ENCODE measurements at regions not wholly inside any gene's neighbourhood (a gene's known extent, or its start where the extent isn't known, plus 50 kb on each side); places are given as distances from the start of the nearest gene placed in this dataset.

DNA sequence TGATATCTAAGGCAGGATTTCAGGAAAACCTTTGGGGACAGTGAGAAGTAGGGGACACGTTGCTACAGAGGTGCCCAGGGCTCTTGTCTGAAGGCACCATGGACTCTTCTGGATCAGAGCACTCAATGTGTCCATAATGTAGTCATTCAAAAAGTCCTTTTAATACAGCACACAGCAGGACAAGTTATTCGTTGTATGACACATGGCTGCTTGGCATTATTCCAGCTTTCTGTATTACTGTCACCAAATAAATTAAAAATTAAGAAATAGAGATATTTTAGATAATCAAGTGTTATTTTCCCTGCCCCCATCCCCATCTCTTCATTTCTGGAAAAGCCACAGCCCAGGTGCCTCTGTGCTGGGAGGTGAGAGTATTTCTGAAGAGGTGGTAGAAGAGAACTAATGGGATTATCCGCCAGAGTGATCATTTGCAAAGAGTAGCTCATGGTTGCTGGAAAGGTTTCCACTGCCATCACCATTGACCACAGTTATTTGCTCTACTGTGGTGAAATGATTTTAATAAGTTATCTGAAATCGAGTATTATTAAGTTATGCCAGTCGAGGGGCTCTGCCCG lies 83.0 kb downstream of the CXCL12 start:
- no peak for DNase-seq

DNA sequence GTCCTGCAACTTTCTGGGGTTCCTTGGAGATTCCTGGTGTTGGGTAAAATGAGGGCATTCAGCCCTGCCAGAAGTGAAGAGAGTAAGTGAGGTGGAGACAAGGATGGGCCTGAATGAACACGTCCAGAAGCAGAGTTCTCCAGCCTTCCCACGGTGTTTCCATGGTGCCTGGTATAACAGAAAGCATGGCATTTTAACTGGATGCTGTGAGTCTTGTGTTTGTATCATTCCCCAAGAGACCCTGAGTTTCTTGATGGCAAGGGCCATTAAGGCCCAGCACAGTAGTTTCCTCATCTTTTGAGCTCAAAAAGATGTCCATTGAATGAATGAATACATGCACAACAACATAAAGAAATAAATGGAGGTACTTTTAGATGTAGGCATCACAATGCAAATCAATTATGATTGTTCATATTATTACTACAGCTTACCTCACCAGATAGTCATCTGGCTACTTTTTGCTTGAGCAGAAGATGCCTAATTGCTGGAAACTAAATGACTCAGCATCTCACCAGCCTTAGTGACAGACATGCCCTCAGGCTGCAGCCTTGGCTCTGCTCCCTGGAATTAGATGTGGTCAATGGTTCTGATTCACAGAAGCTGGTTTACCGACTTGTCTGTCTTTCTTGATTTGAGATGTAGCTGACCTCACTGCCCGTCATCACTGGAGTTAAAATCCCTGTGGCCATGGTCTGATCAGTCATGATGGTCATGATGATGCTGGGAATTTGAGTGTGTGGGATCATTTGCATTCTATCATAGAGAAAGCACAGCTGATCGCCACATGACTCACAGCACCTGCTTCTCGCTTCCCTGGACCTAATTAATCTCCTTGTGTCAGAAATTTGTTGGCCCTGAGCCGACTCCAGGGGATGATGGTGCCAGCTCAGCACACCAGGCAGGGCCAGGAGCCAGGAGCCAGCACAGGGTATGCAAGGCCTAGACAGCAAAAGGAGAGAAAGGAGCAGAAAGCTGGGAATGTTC lies 83.9 kb downstream of the CXCL12 start:
- no peak for DNase-seq

DNA sequence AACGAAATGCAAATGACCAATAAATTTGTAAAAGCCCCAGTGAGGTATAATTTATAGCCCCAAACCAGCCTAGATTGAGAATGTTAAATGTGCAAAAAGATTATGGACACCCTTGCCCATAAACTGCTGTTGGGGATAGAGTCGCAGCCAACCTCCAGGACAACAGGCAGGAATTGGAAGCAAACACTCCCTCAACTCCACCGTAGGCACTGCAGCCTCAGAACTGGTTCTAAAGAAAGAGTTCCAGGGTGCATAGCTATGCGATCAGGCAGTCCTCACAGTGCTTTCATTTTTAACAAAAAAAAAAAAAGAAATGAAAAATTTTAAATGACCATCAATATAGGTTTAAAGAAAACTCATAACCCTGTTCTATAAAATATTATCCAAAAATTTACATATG lies 86.2 kb downstream of the CXCL12 start:
- DNase-seq = no peak

DNA sequence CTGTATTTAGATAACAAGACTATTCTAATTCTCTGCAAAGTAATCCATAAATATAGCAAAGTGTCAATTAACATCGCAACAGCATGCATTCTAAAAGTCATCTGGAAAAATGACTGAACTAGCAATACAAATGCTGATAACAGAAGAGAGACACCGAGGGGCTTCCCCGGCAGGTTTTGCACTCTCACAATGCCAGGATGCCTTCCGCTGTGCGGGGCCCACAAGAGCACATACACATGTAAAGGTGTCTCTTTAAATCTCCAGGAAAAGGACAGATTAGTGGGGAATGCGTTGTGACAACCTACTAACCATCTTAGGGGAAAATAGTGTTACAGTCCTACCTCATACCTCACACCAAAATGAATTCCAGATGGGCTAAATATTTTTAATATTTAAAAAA lies 86.9 kb downstream of the CXCL12 start:
- DNase-seq = no peak

DNA sequence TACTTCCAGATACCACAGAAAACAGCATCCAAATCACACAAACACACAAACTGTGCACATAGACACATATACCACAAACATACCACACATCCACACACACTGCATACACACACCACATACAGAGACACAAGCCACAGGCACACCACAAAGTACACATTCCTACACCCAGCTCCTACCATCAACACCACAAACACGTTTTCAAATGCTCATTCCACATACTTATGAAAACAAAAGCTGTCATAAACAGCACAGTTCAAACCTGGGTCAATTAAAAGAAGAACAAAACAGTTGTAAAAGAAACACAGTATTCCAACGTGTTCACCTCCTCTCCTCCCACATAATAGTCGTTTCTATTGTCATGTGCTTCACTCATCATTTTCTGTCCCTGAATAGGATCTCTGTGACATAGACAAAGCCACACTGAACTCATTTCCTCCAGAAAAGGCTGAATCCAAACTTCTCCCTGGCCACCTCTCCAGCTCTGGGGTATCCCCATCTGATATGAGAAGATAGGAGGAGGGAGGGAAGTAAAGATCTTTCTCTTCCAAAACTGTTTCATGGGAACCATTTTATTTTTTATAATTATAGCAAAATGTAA lies 89.2 kb downstream of the CXCL12 start:
- no peak for DNase-seq

DNA sequence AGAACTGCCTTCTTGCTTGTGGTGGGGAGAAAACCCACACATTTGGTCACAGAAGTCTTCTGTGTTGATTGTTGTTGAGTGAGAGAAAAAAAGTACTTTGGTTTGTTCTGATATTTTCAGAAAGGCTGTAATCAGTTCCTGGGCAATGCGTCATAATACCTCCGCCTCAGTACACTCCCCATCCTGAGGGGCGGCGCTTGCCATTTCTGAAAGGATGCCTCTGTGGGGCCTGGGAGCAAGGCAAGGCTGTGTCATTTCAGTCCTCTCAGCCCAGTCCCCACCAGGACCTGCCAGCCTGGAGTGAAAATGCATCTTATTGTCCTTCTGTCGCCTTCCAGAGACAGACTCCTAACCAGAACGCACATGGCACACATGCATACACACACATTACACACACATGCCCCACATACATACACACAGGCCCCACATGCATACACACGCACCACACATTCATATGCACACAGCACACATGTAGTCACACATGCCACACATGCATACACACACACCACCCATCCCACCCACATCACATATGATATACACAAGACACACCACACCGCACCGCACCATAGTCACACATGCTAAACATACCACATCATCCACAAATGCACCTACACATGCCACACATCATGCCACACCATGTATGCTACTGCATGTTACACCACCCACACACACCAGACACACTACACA lies 90.0 kb downstream of the CXCL12 start:
- no peak for DNase-seq

DNA sequence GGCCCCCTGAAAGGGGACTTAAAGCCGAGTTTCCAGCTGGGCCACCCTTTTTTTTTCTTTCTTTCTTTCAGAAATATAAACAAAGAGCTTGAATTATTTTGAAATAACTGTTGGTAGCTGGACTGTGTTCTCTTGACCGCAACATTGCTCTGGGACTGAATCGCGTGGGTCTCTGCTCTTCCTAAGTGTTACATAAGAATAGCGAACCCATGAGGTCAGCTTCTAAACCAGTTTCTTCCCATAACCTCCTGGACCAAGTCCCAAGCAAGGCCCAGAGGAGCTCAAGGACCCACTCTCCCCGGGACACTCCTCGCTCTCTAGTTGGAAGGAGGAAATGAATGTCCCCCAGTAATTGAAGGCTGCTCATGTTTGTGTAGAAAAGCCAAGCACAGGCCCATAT lies 91.1 kb downstream of the CXCL12 start:
- no peak for DNase-seq

DNA sequence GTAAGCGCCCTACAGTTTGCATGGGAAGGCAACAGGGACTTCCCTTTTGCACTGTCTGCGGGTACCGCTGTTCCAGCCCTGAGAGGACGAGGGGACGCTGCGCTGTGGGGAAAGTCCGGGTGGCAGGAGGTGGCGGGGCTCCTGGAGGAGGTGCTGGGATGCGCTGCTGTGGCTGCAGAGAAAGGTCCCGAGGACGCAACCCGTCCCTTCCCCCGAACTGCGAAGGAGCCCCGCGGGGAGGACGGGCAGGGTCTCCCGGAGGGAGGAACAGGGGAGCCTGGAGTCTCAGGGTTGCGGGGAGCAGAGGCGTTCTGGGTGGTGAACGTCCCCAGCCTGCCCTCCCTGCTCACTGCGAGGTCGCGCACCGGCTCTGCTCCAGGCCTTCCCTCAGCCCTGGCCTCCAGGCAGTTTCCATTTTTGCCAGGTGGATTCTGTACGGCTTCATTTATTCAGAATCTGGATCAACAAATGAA lies 91.6 kb downstream of the CXCL12 start:
- no peak for DNase-seq

DNA sequence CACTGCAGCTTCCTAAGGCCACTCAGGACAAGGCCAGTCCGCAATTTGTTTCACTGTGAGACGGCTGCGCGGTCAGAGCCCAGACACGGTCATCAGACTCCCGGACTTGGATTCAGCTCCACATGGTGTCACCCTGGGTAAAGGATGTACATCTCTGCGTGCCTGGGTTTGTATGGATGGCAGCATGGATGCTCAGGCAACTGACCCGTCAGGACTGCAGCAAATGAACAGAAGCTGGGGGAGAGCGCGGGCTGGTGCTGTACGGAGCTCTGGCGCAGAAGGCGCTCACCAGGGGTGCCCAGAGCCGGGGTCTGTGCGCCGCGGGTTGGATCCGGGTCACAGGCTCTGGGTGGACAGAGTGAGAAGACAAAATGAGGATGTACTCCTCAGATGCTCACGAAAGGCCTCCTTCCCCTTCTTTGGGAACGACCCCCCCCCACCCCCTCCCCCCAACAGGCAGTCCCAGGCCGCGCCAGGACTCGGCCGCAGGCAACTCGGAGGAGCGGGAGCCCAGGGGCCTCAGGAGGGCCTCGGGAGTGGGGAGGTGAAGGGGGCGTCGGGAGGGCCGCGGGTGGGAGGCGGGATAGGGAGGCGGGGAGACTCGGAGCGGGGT lies 92.4 kb downstream of the CXCL12 start:
- DNase-seq = peak; percentile 35

DNA sequence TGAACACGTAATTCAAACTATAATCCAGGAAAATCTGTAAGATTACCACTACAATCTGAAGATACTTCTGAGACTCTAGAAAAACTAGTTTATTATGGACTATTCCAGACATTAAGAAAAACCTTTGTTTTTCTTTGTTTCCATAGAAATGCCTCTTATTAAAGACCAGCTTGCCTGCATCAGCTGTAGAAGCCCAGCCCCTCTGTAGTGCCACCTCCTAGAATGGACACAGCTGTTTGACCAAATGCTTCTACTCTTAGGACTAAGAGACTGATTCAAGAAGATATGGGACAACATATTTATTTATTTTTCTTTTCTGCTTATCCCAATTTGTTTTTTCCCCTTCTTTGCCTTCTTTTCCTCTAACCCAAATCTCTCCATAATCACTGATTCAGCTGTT lies 93.8 kb downstream of the CXCL12 start:
- DNase-seq = peak; percentile 62

DNA sequence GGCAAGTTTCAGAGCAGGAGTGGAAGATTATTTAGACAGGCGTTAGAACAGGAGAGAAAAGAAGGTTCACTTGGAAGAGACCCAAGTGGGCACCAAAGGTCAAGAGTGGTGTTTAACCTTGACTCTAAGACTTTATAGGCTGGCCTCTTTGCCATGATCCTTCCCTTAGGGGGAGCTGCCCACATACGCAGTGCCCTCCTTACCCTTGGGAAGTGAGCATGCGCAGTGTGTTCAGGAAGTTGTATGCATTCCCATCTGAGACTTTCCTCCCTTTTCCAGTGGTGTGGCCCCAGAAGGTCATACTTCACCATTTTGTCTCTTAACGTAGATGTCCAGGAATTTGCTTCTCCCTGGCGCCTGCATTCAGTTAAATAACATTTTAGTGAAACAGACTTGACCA lies 95.8 kb downstream of the CXCL12 start:
- DNase-seq = no peak

DNA sequence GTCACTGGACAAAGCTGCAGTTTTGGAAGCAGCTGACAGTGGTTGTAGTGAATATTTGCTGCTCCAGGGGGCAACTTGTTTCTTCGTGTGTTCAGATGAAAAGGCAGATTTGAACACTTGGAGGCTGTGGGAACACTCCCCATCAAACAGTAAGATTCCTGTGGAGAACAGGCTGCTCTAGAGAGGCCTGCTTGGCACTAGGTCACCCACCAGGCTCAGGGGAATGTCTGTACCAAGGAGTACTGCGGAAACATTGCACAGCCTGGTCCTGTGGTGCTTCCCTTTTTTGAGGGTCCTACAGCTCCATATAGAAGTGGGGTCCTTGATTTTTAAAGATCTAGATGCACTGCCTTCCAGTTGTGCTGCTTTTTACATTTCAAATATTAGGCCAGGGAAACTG lies 97.5 kb downstream of the CXCL12 start:
- DNase-seq = no peak

DNA sequence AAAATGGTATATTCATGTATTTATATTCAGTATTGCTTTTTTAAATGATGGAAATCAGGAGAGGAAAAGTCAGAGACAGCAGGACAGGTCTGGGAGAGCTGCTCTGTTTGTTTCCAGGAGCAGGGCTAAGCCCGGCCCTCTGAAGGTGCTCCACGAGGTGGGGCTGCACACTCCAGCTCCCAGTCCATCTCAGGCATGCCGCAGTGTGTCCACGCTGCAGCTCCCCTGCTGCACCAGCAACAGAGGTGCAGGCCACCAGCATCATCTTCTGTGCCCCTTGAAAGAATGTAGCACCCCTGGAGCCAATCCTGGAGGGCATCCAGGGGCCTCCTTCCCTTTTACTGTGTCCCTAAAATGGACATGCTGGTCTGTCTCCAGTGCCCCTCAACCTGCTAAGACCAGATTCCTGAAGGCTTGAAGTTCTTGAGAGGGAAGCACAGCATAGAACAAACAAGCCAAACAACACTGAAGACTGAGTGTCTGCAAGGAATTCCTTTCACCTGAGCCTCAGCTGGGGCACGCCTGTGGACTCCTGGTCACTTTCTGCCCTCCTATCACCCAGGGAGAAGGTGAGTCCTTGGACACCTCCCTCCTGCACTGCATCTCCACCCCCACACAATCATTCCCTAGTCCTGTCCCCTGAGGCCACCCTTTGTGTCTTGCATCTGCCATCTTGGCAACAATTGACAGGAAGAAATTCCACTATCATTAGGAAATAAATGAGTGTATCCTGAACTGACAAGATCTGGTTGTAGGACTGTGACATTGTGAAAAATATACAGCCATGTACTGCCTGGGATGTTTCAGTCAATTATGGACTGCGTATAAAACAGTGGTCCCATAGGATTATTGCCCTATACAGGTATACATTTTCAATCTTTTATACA lies 100.5 kb downstream of the CXCL12 start:
- DNase-seq = no peak

DNA sequence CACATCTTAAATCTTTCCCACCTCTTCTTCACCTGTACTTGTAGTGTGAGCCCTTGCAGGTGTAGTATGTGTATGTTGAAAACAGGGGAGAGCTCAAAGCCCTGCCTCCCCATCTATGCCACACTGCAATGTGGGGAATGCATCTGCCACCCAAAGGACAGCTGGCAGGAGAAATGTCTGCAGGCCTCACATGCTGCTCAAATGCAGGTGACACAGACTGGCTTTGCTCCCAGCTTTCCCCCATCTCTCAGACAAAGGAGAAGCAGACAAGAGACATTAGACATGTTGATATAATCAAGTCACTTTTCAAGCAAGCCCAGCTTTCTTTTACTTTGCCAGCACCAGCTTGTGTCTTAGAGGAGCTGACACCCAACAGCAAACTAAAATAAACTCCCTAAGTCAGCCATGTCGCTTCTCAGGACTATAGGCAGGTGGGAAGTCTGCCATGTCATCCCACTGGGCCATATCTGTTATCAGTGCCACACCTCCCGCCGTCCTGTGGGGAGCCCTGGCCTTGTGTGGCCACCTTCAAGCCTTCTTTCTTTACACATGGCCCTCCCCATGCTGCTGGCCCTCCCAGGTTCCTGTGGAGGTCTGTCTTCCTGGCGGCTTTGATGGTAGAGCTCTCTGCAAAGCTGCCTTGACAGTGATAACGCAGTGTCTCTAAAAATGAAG lies 102.1 kb downstream of the CXCL12 start:
- no peak for DNase-seq

DNA sequence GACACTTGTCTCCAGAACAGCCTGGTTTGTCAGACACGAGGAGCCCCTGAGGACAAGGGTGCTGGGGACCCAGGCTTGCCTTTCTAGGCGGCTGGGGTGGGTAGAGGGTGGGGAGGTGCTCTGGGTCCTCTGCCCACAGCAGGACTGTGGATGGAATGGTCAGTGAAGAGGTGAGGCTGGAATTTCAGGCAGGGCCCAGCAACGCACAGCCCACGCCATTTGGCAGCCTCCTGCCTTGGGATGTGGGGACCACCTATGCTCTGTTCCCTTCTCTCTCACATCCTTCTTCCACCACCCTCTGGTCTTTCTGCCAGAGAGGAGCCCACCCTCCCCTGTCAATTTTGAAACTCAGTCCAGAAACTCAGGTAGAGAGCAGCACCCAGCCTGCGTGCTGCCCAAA lies 103.2 kb downstream of the CXCL12 start:
- no peak for DNase-seq

DNA sequence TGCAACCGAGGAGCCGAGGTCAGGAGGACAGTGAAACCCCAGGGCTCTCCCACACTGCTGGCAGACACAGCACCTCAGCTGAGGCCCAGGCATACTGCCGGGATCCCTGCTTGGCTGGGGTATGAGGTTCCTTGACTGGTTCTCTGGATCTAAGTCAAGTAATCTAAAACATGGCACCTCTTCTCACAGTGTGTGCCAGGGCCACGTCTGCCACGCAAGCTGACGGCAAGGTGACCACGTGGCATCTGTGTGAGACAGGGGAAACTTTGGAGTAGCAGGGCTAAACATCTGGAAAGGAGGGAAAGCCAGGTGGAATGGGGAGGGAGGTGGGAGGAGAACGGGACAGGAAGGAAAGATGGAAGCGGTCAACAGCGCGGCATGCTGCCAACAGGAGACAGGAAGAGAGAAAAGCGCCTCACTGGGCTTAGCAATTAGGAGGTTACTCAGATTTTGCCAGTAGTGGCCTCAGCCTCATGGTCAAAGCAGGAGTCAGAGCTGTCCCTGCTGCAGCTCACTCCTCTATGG lies 103.7 kb downstream of the CXCL12 start:
- DNase-seq = no peak

DNA sequence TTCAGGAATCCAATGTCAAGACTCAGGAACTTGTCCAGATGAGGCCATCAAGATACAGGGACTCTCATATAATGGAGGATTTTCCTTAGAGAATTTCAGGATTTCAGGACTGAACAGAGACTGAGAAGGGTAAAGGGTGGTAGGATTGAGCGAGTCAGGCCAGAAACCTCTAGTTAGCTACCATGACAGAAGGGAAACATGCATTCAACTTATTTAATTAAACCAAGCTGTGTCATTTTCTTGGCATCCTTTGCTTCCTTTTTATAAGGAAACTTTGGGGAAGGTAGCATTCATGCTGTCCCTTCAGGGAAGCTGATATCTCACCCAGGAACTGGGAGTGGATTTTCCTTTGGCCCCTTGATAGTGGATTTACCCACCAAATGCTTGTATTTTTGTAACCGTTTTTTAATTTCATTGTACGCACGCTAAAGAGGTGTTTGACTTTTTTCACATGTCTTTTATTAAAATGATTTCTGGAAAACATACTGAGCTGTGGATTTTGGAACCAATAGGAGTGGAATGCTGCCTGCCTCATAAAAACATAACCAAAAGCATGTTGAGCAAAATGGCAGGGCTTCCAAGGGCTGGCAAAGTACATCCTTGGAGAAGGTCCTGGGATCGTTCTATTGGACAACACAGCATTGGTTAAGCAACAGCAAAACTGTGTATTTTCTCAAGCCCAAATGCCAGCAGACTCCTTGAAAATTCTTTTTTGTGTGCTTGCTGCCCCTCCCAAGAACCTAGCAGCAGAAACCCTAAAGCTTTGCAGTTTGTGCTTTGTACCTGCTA lies 104.5 kb downstream of the CXCL12 start:
- no peak for DNase-seq

DNA sequence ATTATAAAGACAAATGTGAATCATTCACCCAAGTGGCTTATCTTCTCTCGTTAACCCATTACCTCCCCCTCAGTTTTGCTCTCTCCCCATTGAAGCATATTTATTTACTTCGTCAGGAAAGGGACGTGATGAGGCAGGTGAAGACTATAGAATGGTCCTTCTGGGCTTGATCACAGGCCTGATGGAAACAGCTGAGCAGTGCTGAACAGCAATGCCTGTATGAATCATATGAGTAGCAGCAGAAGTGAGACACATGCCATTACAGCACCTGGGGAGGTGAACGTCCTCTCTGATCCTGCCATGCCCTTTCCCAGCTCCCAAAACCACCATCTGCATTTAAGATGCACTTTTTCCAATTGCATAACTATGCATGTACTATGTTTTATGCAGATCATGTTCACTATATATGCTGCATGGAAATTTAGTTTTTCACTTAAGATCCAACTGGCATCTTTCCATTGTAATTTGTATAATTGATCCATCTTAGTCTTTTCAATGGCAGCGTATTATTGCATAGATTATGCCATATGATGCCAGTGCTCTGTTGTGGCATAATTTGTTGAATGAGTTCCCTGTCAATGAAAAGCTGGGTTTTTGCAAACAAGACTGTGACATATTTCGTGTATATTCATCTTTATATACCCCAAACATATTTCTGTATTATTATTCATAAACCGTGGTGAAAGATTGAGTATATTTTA lies 105.3 kb downstream of the CXCL12 start:
- DNase-seq = no peak

All from renal pelvis (tissue), 1 donor.